ENCODE measurements at regions not wholly inside any gene's neighbourhood (a gene's known extent, or its start where the extent isn't known, plus 50 kb on each side); places are given as distances from the start of the nearest gene placed in this dataset.

DNA sequence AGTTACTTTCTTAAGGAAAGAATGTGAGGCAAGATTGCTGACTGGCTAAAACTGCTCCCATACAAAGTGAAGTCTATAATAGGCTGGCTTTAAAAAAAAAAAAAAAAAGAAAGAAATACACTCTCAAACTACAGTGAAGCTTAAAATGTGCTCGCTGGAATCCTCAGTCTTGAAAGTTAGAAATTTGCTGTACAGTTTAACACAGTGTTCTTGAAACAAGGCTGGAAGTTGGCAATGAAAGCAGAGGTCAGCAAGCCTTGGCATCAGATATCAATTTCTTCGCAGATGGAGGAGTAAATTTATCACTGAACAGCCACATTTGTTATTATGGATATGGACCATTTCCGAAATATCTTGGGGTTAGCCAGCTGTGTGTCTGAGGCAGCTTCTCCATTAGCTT, 392.9 kb downstream of the ZNF516 start:
- no peak for TF ChIP-seq FOXM1 (IDR thresholded peaks at IDR 0.05; ENCODE audit: borderline replicate concordance)
- TF ChIP-seq TARDBP (IDR thresholded peaks at IDR 0.05), result no peak
